NCI-H2196 treated with DMSO at 0.1 percent for 48 hours (cell line): ENCODE measurements at regions not wholly inside any gene's neighbourhood (a gene's known extent, or its start where the extent isn't known, plus 50 kb on each side); places are given as distances from the start of the nearest gene placed in this dataset.
"Not testable (repeated sequence)": the region's sequence is repeated elsewhere in the genome, so short reads cannot be mapped to it uniquely, and the experiment has no call there.

Experiments
- DNase-seq: peaks from one replicate; lab custom pipeline; 2025; ENCODE audit not compliant: unreplicated experiment; lab: John Stamatoyannopoulos, UW

DNA sequence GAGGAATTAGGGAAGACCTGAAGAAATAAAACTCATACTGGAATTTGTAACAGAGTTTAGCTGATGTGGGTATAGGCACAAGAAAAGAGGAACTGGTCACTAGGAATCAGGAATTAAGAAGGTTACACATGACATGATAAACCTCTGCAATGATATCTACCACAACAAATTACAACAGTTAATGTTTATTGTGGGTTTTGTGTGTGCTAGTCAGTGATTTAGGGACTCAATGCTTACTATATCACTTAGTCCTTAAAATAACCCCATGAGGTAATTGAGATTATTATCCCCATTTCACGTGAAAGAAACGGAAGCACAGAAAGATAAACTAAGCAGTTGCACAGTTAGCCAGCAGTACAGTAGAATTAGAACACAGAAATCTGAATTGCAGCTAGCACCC is 415.8 kb upstream of the ZEB2 start:
- no peak for DNase-seq

DNA sequence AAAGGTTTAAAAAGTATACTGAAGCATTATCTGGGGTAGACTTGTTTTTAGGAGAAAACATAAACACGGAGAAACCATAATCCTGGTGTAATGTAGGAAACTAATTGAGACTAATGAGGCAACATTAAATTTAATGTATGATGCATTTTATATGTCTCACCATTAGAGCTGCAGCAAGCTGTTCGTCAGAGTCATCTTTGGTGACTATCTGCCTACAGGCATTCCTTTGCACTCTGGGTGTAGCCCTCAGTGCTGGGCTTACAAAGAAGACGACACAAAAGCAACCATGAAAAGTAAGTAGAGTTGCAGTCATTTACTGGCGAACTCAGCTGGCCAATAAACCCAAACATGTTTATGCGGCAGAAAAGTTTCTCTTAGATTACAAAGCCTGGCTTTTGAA is 415.3 kb upstream of the ZEB2 start:
- DNase-seq = no peak

DNA sequence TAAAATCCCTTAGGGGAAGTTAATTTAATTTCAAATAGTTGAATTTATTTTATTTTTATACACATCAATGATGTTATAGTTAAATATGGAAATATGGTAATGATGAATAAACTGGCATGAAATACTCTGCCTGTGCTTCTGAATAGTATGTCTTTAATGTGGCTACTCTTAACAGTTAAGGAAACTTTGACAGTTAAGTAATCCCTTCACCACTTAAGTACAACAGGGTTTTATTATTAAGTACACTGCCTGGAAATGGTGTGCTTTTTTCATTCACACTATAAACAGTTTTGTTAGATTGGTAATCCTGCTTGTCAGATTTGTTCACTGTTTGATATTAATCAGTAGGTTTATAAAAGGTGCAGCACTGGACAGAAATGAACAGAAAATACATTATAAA is 412.0 kb upstream of the ZEB2 start:
- DNase-seq = no peak

DNA sequence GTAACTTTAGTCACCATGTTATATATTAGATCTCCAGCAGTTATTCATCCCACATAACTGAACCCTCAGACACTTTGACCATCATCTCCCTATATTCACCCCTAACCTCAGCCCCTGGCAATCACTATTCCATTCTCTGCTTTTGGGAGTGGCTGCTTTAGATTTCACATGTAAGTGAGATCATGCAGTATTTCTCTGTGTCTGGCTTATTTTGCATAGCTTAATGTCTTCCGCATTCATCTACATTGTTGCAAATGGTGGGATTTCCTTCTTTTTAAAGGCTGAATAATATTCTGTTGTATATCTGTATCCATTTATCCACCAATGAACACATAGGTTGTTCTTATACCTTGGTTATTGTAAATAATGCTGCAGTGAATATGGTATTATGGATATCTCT is 411.6 kb upstream of the ZEB2 start:
- DNase-seq = no peak

DNA sequence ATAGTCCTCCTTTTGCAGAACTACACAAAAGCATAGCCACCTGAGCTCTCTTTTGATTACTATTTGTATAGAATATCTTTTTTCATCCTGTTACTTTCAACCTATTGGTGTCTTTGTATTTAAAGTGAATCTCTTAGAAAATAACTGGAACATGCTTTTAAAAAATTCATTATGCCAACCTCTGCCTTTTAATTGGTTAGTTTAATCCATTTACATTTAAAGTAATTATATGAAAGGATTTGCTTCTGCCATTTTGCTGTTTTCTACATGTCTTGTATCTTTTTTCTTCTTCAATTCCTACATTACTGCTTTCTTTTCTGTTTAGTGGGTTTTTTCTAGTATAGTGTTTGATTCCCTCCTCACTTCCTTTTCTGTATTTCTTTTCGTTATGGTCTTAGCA is 407.5 kb upstream of the ZEB2 start:
- DNase-seq = no peak

DNA sequence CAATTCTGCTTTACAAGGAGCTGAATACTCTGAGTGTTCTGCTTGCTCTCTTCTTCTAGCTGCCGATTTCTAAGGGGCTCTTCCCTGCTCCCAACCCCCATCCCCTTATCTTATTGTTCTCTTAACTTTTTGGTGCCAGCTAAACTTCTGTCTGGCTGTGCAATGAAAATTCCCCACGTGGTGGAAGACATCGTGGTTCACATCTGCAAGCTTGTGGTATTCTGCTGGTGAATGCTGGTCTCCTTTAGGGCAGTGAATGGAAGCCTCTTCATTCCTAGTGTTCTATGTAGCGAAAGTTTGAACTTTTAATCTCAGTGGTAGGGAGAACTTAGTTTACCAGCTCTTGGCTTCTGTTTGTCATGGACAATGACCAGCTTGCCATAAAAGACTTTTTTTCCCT is 406.0 kb upstream of the ZEB2 start:
- no peak for DNase-seq

DNA sequence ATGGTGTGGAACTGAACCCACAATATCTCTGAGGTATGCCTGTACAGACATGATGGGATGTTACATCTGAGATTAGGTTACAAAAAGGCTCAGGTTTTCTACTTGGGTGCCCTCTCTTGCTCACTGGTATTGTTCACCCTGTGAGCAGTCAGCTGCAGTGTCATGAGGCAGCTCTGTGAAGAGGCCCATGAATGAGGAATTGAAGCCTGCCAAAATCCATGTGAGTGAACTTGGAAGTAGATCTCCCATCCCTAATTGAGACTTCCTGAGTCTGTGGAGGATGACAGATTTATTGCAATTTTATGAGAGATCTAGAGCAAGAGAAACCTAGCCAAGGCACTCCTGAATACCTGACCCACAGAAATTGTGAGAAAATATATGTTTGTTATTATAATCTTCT is 404.9 kb upstream of the ZEB2 start:
- DNase-seq = no peak

DNA sequence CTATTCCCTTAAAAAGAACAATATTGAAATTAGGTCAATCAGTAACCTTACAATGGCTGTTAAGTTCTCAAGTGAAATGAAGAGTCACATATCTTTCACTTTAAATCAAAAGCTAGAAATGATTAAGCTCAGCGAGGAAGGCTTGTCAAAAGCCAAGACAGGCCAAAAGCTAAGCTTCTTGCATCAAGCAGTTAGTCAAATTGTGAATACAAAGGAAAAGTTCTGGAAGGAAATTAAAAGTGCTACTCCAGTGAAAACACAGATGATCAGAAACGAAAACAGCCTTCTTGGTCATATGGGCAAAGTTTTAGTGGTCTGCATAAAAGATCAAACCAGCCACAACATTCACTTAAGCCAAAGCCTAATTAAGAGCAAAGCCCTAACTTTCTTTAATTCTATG is 402.6 kb upstream of the ZEB2 start:
- DNase-seq = no peak

DNA sequence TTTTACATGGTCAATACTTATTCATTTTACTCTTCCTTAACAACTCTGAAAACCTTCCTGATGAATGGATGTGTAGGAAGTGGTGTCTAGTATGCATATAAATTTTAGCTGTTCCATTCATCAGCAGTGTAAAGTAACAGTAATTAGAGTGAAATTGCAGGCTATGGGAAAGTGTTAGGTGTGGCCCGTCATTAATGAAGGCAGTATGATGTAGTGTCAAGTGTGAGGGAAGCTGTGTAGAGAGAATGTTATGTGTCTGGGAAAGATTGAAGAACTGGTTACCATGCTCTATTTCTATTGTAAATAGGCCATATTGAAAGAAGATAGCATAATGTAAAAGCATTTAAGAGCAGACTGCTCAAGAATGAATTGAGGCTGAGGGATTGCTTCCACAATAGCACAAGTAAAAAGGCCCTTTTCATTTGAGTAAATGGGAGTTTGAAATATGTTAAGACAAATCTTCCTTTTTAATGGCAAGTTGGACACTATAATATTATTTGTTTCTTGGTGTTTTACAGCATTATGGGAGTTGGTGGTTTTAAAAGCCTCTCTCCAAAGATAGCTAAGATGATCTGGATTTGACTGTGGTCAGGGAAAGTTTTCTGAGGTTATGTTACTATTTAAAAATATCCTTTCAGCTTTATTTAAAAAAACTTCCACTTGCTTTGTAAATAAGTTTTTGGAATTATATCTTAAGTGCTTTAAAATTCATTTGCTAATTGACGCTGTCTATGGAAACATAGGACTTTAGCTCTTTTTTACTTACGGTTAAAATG is 401.0 kb upstream of the ZEB2 start:
- DNase-seq = no peak

DNA sequence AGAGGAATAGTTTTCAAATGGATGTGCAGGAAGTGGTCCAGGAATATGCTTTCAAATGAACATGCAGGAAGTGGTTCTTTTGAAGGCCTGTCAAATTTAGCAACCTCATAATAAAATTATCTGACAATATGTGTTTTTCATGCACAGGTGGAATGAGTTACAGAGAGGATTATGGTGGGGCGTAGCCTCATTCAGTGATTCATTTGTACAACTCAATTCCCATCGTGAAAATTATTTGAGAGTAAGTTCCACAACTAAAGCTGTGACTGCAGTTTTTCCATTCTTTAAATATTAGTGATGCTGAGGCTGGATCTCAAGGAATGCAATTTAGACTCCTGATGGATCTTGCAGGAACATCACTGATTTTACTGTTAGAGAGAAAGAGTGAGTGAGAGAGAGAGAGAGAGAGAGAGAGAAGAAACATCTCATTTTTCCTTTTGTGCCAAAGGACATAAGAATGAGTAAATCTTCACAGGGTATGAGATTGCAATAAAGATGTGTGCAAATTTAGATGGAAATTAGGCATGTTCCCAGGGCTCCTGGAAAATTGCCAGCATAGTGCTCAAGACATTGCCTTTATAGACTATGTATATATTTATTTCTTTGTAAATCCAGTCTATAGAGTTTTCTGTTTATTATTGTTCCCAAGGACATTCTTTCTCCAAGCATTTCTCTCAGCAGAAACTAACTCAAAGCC is 394.9 kb upstream of the ZEB2 start:
- no peak for DNase-seq

DNA sequence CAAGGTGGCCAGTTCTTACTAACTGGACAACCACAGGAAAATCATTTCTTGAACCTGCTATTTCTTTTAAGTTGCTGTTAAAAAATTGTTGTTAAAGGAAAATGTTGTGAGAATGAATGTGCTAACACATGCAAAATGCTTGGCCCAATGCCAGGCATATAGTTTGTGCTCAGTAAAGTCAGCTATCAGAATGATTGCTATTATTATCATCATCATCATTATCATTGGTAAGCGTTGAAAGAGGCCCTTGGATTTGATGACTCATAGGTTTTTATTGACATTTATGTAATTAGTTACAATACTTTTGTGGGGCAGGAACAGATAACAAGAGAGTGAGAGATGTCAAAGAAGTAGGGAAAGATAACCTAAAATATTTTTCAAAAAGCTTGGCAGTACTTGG is 394.2 kb upstream of the ZEB2 start:
- DNase-seq = no peak

DNA sequence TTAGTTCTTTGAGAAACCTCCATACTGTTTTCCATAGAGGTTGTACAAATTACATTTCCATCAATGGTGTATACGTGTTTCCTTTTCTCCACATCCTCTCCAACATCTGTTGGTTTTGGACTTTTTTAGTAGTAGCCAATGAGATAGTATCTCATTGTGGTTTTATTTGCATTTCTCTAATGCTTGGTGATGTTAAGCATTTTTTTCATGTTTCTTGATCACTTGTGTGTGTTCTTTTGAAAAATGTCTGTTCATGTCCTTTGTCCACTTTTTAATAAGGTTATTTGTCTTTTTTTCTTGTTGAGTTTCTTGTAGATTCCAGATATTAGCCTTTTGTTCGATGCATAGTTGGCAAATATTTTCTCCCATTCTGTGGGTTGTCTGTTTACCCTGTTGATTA is 392.3 kb upstream of the ZEB2 start:
- no peak for DNase-seq

DNA sequence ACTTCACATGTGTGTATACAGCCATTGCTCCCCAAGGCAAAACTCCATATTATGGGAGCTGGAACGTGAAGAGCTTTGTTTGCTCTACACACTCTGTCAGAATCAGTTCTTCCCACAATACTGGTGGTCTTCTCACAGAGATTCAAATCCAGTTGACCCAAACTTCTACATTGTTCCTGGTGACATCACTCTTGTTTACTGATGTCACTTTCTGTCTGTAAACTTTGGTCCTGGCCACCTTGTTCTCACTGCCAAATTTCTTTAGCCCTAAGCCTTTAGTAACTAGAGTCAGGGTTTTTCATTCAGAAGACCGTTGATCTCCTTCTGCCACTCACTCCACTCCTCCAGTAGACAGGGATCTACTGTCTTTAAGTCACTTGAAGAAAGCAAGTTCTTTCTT is 386.0 kb upstream of the ZEB2 start:
- no peak for DNase-seq

DNA sequence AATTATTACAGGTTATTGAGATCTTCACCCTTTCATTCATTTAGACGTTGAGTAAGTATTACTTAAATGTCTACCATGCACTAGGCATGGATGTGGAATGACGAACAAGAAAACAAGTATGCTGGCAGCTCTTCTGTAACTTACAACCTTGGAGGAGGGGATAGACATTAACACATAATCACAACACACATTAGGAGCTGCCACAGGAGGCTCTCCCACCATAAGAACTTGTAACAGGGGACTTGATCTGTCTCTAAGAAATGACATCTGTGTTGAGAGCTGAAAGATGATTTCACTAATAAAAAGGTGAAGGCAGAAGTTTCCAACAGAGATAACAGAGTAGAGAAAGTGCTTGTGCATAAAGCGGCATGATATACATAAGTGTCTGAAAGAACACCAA is 384.7 kb upstream of the ZEB2 start:
- no peak for DNase-seq

DNA sequence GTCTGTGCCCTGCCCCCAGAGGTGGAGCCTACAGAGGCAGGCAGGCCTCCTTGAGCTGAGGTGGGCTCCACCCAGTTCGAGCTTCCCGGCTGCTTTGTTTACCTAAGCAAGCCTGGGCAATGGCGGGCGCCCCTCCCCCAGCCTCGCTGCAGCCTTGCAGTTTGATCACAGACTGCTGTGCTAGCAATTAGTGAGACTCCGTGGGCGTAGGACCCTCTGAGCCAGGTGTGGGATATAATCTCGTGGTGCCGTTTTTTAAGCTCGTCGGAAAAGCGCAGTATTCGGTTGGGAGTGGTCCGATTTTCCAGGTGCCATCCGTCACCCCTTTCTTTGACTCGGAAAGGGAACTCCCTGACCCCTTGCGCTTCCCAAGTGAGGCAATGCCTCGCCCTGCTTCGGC is 383.1 kb upstream of the ZEB2 start:
- not testable (repeated sequence) for DNase-seq

DNA sequence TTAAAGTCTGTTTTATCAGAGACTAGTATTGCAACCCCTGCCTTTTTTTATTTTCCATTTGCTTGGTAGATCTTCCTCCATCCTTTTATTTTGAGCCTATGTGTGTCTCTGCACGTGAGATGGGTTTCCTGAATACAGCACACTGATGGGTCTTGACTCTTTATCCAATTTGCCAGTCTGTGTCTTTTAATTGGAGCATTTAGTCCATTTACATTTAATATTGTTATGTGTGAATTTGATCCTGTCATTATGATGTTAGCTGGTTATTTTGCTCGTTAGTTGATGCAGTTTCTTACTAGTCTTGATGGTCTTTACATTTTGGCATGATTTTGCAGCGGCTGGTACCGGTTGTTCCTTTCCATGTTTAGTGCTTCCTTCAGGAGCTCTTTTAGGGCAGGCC is 381.5 kb upstream of the ZEB2 start:
- DNase-seq = not testable (repeated sequence)

DNA sequence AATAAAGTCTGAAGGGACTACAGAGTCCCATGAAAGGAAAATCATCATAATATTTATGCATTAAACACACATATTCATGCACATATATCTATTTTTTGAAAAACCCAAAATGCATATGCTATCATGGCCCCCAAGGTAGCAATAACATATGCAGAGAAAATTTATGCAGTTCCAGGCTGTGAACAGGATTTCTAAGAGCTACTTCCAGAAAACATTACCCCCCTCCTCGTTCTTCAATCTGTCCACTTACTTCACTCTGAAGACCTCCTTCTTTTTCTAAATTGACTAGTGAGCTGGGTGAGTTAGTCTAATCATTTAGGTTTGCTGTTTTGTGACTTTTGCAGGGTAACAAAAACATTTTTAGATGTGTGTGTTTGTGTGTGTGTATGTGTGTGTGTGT is 376.4 kb upstream of the ZEB2 start:
- no peak for DNase-seq

DNA sequence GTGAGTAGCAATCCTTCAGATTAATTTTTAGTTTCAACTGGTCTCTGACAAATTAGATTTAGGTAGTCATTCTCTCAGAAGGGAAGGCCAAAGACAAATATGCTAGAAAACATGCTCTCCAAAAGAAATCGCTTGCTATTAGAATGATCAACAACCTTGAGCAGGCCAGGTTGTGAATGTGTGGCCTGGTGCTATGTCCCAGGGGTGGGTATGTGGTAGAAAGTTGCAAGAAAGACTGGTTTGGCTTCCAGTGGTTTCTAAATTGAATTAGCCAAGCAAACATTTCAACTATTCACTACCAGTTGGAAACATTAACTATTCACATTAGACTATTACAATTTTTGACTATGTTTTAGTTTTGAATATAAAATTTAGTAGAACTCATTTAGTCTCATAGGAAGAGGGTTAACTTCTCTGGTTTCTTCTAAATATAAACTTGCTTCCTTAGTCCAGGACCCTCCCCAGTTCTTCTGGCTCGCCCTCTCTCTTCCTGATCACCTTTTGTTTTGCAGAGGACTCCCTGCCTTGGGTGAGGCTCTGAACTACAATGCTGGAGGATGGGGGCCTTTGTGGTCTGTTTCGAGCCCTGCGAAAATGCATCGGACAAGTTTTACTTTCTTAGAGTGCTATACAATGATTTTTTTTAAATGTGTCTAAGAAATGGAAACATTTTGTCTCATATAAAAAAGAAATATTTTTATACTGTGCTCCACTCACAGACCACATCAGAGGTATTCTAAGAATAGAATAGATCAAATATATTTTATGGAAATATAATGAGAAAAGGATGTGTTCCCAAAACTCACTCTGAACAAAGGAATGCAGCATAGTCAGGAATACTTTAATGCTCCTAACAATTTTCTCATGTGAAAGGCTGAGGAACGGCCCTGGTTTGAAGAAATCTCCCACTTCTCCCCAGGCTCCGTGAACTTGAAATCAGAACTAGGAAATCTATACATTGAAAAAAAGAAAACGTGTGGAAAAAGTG is 375.0 kb upstream of the ZEB2 start:
- DNase-seq = no peak

DNA sequence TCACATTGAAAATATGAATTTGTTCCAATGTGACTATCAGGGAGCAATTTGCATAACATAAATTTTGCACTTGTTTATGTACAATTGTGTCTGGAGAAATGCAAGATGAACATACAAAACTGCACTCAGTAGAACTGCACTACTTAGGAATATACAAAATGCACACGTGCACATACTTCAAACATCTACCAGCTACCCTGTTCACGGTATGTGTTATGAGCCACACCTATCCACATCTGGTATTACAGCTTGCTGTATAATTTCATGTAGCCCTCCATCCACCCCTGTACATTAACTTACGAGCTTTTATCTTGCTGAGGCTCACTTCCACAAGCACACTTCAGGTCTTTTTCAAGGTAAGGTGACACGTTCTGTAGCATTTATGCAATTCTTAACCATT is 373.5 kb upstream of the ZEB2 start:
- no peak for DNase-seq

DNA sequence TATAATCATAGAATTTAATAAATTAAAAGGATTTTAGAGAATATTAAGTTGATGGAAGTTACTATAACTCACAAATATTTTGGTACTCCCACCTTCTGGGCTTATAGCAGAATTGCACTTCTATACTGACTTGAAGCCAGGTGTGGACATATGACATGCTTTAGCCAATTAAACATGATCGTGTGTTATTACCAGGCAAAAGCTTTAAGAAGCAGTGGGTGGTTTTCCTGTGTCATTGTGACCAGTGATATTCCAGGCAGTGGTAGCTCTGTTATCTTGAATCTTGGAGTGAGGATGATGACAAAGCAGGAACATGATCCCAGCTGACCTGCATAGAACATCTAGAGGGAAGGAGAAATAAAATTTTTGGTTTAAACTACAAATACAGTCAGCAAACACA is 370.9 kb upstream of the ZEB2 start:
- no peak for DNase-seq

DNA sequence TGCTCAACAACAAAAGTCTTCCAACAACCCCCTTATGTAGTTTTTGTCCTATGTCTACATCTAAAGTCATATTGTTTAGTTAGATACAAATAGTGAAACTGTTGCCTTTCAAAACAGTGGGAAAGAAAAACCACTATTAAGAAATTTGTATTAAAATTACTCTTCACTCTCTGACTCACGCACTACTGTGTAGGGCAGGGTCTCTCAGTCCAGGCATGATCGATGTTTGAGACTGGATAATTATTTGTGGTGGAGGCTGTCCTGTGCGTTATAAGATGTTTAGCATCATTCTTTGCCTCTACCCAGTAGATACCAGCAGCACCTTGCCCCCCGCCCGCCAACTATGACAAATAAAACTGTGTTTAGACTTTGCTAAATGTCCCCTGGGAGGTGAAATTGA is 369.4 kb upstream of the ZEB2 start:
- DNase-seq = no peak

DNA sequence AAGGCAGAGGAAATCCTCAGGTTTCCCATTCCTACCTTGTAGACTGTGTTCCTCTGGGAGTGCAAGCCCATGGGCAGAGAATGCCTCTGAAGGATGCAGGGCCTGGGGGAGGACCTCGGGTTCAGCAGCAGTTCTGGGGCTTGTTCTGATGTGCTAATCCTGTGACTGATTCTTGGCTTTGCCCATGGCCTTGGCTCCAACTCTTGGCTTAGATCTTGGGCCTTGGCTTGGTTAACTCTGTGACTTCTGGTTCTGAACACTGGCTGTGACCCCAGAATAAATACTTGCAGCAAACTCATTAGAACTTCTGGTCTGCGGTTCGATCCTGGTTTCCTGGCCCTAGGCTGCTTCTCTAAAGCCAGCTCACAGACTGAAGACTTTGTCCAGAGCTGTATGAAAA is 366.9 kb upstream of the ZEB2 start:
- DNase-seq = no peak
